ENCODE measurements at regions not wholly inside any gene's neighbourhood (a gene's known extent, or its start where the extent isn't known, plus 50 kb on each side); places are given as distances from the start of the nearest gene placed in this dataset.

DNA sequence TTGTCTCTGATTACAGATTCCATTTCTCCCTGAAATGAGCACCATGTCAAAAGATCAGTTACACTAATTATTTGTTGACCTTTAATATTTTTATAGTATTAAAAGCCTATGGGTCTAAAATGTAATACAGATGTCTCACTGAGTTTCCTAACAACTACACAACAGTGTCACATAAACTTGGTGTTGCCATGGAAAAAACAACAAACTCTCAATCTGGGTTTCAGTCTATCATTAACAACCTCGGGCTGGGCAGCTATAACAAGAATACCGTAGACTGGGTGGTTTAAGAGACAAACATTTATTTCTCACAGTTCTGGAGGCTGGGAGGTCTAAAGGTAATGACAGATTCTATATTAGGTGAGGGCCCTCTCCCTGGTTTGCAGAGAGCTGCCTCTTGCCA is 407.1 kb downstream of the HNRNPD start:
- WGBS (ENCODE audit: insufficient coverage, insufficient replicate concordance, low lambda C conversion rate, missing lambda C conversion rate): 18% methylated on average over 2 of the region's 2 CpGs
- no peak overlapping the region for H3K27ac ChIP-seq (ENCODE audit: control insufficient read depth, insufficient read depth)
- no peak; the same call in 2 of the 3 replicates for ATAC-seq
- SMC1A ChIA-PET (ENCODE audit: uncharacterized antibody, unreplicated experiment): no interaction called here
- intact Hi-C loops (cut with micrococcal nuclease; ENCODE audit: unreplicated experiment): no loop called here
- CTCF ChIA-PET: no interaction called here
- in situ Hi-C loops (cut with MboI): no loop called here
- RAD21 ChIA-PET (ENCODE audit: unreplicated experiment): no interaction called here
- no peak overlapping the region for H2AFZ ChIP-seq (ENCODE audit: control insufficient read depth, low read depth, low read length)
- no peak for DNase-seq (ENCODE audit: low read depth, low spot score)
- H4K20me1 ChIP-seq (ENCODE audit: control insufficient read depth, insufficient read depth): no peaks in the 10 kb centered on the region
- no peak overlapping the region for H3K4me3 ChIP-seq
- no peaks in the 10 kb centered on the region for H3K4me1 ChIP-seq (ENCODE audit: control insufficient read depth, insufficient read depth, low read length)
- no peak overlapping the region for H3K4me2 ChIP-seq (ENCODE audit: control insufficient read depth, insufficient read depth)
- no TSS peak for BruUV-seq (replicated peaks)
- POLR2A ChIA-PET: no interaction called here
- H3K36me3 ChIP-seq (ENCODE audit: control insufficient read depth in 2 of 2, insufficient read depth in 2 of 2, low read length in 1 of 2): no peaks in the 10 kb centered on the region
- H3K27me3 ChIP-seq (replicated peaks in 1 of 2; ENCODE audit: control insufficient read depth in 2 of 2, insufficient read depth in 2 of 2, low read length in 1 of 2): no peaks in the 10 kb centered on the region
- TF ChIP-seq POLR2A (IDR thresholded peaks at IDR 0.05; ENCODE audit: low read depth, low read length): no peak
- TF ChIP-seq DPF2 (IDR thresholded peaks at IDR 0.05): no peak
- no peak for TF ChIP-seq SREBF2 (IDR thresholded peaks at IDR 0.05; ENCODE audit: low read length)
- TF ChIP-seq EP300 (IDR thresholded peaks at IDR 0.05; ENCODE audit: borderline replicate concordance in 1 of 2, control insufficient read depth in 1 of 2, low read depth in 2 of 2, low read length in 2 of 2): no peak
- TF ChIP-seq BACH1 (IDR thresholded peaks at IDR 0.05; ENCODE audit: borderline replicate concordance): no peak
- no peak for TF ChIP-seq HDAC2 (IDR thresholded peaks at IDR 0.05)
- TF ChIP-seq SRF (IDR thresholded peaks at IDR 0.05; ENCODE audit: low read depth in 2 of 2, low read length in 2 of 2): no peak
- no peak for TF ChIP-seq KAT2A (conservative IDR thresholded peaks at IDR 0.05; ENCODE audit: control insufficient read depth, low read depth, low read length)
- TF ChIP-seq MEF2B (IDR thresholded peaks at IDR 0.05; ENCODE audit: partially characterized antibody, poor library complexity, severe bottlenecking): no peak
- TF ChIP-seq, protein P1, sequence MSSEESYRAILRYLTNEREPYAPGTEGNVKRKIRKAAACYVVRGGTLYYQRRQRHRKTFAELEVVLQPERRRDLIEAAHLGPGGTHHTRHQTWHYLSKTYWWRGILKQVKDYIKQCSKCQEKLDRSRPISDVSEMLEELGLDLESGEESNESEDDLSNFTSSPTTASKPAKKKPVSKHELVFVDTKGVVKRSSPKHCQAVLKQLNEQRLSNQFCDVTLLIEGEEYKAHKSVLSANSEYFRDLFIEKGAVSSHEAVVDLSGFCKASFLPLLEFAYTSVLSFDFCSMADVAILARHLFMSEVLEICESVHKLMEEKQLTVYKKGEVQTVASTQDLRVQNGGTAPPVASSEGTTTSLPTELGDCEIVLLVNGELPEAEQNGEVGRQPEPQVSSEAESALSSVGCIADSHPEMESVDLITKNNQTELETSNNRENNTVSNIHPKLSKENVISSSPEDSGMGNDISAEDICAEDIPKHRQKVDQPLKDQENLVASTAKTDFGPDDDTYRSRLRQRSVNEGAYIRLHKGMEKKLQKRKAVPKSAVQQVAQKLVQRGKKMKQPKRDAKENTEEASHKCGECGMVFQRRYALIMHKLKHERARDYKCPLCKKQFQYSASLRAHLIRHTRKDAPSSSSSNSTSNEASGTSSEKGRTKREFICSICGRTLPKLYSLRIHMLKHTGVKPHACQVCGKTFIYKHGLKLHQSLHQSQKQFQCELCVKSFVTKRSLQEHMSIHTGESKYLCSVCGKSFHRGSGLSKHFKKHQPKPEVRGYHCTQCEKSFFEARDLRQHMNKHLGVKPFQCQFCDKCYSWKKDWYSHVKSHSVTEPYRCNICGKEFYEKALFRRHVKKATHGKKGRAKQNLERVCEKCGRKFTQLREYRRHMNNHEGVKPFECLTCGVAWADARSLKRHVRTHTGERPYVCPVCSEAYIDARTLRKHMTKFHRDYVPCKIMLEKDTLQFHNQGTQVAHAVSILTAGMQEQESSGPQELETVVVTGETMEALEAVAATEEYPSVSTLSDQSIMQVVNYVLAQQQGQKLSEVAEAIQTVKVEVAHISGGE (CRISPR knock-in tag; IDR thresholded peaks at IDR 0.05): no peak
- TF ChIP-seq, protein P2, sequence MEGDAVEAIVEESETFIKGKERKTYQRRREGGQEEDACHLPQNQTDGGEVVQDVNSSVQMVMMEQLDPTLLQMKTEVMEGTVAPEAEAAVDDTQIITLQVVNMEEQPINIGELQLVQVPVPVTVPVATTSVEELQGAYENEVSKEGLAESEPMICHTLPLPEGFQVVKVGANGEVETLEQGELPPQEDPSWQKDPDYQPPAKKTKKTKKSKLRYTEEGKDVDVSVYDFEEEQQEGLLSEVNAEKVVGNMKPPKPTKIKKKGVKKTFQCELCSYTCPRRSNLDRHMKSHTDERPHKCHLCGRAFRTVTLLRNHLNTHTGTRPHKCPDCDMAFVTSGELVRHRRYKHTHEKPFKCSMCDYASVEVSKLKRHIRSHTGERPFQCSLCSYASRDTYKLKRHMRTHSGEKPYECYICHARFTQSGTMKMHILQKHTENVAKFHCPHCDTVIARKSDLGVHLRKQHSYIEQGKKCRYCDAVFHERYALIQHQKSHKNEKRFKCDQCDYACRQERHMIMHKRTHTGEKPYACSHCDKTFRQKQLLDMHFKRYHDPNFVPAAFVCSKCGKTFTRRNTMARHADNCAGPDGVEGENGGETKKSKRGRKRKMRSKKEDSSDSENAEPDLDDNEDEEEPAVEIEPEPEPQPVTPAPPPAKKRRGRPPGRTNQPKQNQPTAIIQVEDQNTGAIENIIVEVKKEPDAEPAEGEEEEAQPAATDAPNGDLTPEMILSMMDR (IDR thresholded peaks at IDR 0.05 in 2 of 3, conservative IDR thresholded peaks at IDR 0.05 in 1 of 3; ENCODE audit: control insufficient read depth in 2 of 3, extremely low read depth in 1 of 3, insufficient read depth in 1 of 3, low read depth in 3 of 3, low read length in 3 of 3): no peak
- no peak for TF ChIP-seq SMAD5 (IDR thresholded peaks at IDR 0.05; ENCODE audit: low read depth)
- TF ChIP-seq CREM (IDR thresholded peaks at IDR 0.05; ENCODE audit: low read depth): no peak
- no peak for TF ChIP-seq CEBPB (IDR thresholded peaks at IDR 0.05; ENCODE audit: borderline replicate concordance in 1 of 2, low read depth in 2 of 2, low read length in 2 of 2)
- no peak for TF ChIP-seq CBFB (IDR thresholded peaks at IDR 0.05; ENCODE audit: low read depth)
- TF ChIP-seq GATAD2B (conservative IDR thresholded peaks at IDR 0.05; ENCODE audit: low read depth): no peak
- TF ChIP-seq ZNF217 (IDR thresholded peaks at IDR 0.05): no peak
- TF ChIP-seq ZNF207 (IDR thresholded peaks at IDR 0.05; ENCODE audit: borderline replicate concordance): no peak
- no peak overlapping the region for H3K9ac ChIP-seq (ENCODE audit: control insufficient read depth, insufficient read depth, low read length)
- FAIRE-seq: no peak
- H3K9me3 ChIP-seq (replicated peaks; ENCODE audit: control insufficient read depth, insufficient read depth, low read length): no peaks in the 10 kb centered on the region
- no peaks in the 10 kb centered on the region for H3K79me2 ChIP-seq (ENCODE audit: control insufficient read depth, insufficient read depth, low read length)

Data from GM12878 (cell line).